ENCODE measurements at regions not wholly inside any gene's neighbourhood (a gene's known extent, or its start where the extent isn't known, plus 50 kb on each side); places are given as distances from the start of the nearest gene placed in this dataset.

- Histone ChIP-seq H3K4me1 (ENCODE audit: insufficient read depth, low read length, poor library complexity, severe bottlenecking) (no peaks in the 10 kb centered on the region), H3K36me3 (ENCODE audit: insufficient read depth, low read length, poor library complexity, severe bottlenecking) (no peaks in the 10 kb centered on the region), H3K27ac (ENCODE audit: low read depth, low read length, poor library complexity, severe bottlenecking) (no peak overlapping the region), H3K9me3 (ENCODE audit: low read depth, low read length, poor library complexity, severe bottlenecking) (no peaks in the 10 kb centered on the region), H3K27me3 (replicated peaks; ENCODE audit: insufficient read depth, low read depth, low read length, poor library complexity) (no peaks in the 10 kb centered on the region), H3K4me3 (ENCODE audit: low read depth, low read length, poor library complexity, severe bottlenecking) (no peak overlapping the region)
- BruUV-seq (replicated peaks) = no TSS peak
- POLR2A ChIA-PET (ENCODE audit: low non-redundant PET) = no interaction called here
- no peak for DNase-seq (ENCODE audit: low spot score)
- intact Hi-C loops (cut with micrococcal nuclease; ENCODE audit: unreplicated experiment) = no loop called here
- CTCF ChIA-PET = no interaction called here
- TF ChIP-seq CTCF (conservative IDR thresholded peaks at IDR 0.05; ENCODE audit: low read depth, low read length) (no peak), EZH2 (IDR thresholded peaks at IDR 0.05; ENCODE audit: borderline replicate concordance, low read depth, low read length, poor library complexity, severe bottlenecking) (no peak)
Measured at GRCh38 chr17:12478311-12478710, 187.4 kb upstream of the MYOCD start.

GRCh38 chr17:12485361-12485906 is 180.3 kb upstream of the MYOCD start:
- H3K27ac ChIP-seq (ENCODE audit: low read depth, low read length, poor library complexity, severe bottlenecking) = no peak overlapping the region
- no peaks in the 10 kb centered on the region for H3K9me3 ChIP-seq (ENCODE audit: low read depth, low read length, poor library complexity, severe bottlenecking)
- no peak overlapping the region for H3K4me3 ChIP-seq (ENCODE audit: low read depth, low read length, poor library complexity, severe bottlenecking)
- no TSS peak for BruUV-seq (replicated peaks)
- H3K36me3 ChIP-seq (ENCODE audit: insufficient read depth, low read length, poor library complexity, severe bottlenecking) = no peaks in the 10 kb centered on the region
- peak; percentile 25 for DNase-seq (ENCODE audit: low spot score)
- H3K4me1 ChIP-seq (ENCODE audit: insufficient read depth, low read length, poor library complexity, severe bottlenecking) = peaks cover 4% of the 10 kb centered on the region
- H3K27me3 ChIP-seq (replicated peaks; ENCODE audit: insufficient read depth, low read depth, low read length, poor library complexity) = peaks cover 7% of the 10 kb centered on the region
- POLR2A ChIA-PET (ENCODE audit: low non-redundant PET) = no interaction called here
- intact Hi-C loops (cut with micrococcal nuclease; ENCODE audit: unreplicated experiment) = no loop called here
- TF ChIP-seq CTCF (conservative IDR thresholded peaks at IDR 0.05; ENCODE audit: low read depth, low read length) = no peak
- TF ChIP-seq EZH2 (IDR thresholded peaks at IDR 0.05; ENCODE audit: borderline replicate concordance, low read depth, low read length, poor library complexity, severe bottlenecking) = no peak
- CTCF ChIA-PET = interaction anchor here (0.7 kb wide), 1 partner anchor 263 kb away, joined by 3 read pairs; no protein-coding TSS in a partner anchor

GRCh38 chr17:12489325-12489724 is 176.4 kb upstream of the MYOCD start:
- Histone ChIP-seq H3K27me3 (replicated peaks; ENCODE audit: insufficient read depth, low read depth, low read length, poor library complexity) (peaks cover 37% of the 10 kb centered on the region), H3K4me3 (ENCODE audit: low read depth, low read length, poor library complexity, severe bottlenecking) (no peak overlapping the region), H3K9me3 (ENCODE audit: low read depth, low read length, poor library complexity, severe bottlenecking) (no peaks in the 10 kb centered on the region), H3K27ac (ENCODE audit: low read depth, low read length, poor library complexity, severe bottlenecking) (no peak overlapping the region), H3K36me3 (ENCODE audit: insufficient read depth, low read length, poor library complexity, severe bottlenecking) (no peaks in the 10 kb centered on the region), H3K4me1 (ENCODE audit: insufficient read depth, low read length, poor library complexity, severe bottlenecking) (peaks cover 4% of the 10 kb centered on the region)
- BruUV-seq (replicated peaks) = no TSS peak
- TF ChIP-seq CTCF (conservative IDR thresholded peaks at IDR 0.05; ENCODE audit: low read depth, low read length) = no peak
- TF ChIP-seq EZH2 (IDR thresholded peaks at IDR 0.05; ENCODE audit: borderline replicate concordance, low read depth, low read length, poor library complexity, severe bottlenecking) = no peak
- intact Hi-C loops (cut with micrococcal nuclease; ENCODE audit: unreplicated experiment) = no loop called here
- ChIA-PET POLR2A (ENCODE audit: low non-redundant PET) (no interaction called here), CTCF (no interaction called here)
- no peak for DNase-seq (ENCODE audit: low spot score)
